Omental fat pad (tissue), 3 donors: ENCODE measurements at regions not wholly inside any gene's neighbourhood (a gene's known extent, or its start where the extent isn't known, plus 50 kb on each side); places are given as distances from the start of the nearest gene placed in this dataset.

Experiments used
- ATAC-seq: fragments of 150-250 bp; one replicate; pipeline ENCODE4 v1.9.1; 2016; ENCODE audit warnings: mild to moderate bottlenecking, moderate library complexity; ENCODE audit not compliant: low FRiP score
- DNase-seq: peaks from one replicate; pipeline ENCODE4 v3.0.0-alpha.2; 2019; ENCODE audit warnings: low spot score
- TF ChIP-seq, protein P1 (sequence below), 3 donors: fragments of 450-650 bp; IDR thresholded peaks; one replicate each; pipeline ENCODE4 v1.5.1; 2016 to 2017; ENCODE audit warnings: antibody characterized with exemption in 3 of 3, mild to moderate bottlenecking in 3 of 3, moderate library complexity in 2 of 3

DNA sequence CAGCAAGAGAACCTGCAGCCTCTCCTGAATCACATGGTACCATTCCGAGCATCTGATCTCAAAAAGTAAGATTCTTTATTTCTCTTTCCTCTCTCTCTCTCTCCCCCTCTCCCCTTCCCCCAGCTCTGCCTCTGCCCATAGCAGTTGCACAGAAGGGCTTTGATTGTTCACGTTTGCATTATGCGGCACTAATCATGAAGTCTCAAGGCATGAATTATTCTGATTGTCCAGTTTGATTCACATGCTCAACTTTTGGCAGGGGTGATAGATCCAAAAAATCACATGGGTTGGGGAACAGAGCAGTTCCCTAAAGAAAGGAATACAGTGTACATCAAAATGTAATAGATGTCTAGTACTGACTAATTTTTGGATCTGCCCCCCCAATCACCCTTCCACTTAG is 380.0 kb upstream of the SOX9 start:
- DNase-seq = no peak
- ATAC-seq = no peak
- TF ChIP-seq, protein P1, sequence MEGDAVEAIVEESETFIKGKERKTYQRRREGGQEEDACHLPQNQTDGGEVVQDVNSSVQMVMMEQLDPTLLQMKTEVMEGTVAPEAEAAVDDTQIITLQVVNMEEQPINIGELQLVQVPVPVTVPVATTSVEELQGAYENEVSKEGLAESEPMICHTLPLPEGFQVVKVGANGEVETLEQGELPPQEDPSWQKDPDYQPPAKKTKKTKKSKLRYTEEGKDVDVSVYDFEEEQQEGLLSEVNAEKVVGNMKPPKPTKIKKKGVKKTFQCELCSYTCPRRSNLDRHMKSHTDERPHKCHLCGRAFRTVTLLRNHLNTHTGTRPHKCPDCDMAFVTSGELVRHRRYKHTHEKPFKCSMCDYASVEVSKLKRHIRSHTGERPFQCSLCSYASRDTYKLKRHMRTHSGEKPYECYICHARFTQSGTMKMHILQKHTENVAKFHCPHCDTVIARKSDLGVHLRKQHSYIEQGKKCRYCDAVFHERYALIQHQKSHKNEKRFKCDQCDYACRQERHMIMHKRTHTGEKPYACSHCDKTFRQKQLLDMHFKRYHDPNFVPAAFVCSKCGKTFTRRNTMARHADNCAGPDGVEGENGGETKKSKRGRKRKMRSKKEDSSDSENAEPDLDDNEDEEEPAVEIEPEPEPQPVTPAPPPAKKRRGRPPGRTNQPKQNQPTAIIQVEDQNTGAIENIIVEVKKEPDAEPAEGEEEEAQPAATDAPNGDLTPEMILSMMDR (IDR thresholded peaks at IDR 0.05) = no peak

GRCh38 chr17:71741836-71742235 is 379.0 kb upstream of the SOX9 start:
- DNase-seq = no peak
- no peak for ATAC-seq
- TF ChIP-seq, protein P1 (IDR thresholded peaks at IDR 0.05) = no peak

- DNase-seq = no peak
- ATAC-seq = no peak
- TF ChIP-seq, protein P1 (IDR thresholded peaks at IDR 0.05) = no peak
These were observed 371.9 kb upstream of the SOX9 start for GRCh38 chr17:71748872-71749271.

- no peak for ATAC-seq
- TF ChIP-seq, protein P1 (IDR thresholded peaks at IDR 0.05) = no peak
- DNase-seq = no peak
These were observed 367.8 kb upstream of the SOX9 start for GRCh38 chr17:71753070-71753469.

DNA sequence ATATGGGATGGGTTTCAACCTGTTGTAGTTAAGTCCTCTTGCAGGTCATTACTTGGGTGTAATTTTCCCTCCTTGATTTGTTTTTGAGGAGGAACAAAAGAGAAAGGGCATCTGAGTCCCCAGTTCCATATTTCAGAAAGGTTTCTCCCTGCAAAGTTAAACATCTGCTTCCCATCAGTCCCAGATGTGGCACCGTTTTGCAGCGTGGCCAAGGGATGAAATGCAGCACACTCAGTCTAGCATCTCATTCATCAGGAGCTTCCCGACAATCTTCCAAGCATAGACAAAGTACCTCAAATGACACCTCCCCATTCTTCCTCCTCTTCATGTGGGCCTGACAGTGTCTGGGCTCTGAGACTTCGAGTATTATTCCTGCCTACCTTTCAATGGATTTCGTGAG is 363.7 kb upstream of the SOX9 start:
- TF ChIP-seq, protein P1 (IDR thresholded peaks at IDR 0.05) = no peak
- ATAC-seq (no peak), DNase-seq (no peak)

DNA sequence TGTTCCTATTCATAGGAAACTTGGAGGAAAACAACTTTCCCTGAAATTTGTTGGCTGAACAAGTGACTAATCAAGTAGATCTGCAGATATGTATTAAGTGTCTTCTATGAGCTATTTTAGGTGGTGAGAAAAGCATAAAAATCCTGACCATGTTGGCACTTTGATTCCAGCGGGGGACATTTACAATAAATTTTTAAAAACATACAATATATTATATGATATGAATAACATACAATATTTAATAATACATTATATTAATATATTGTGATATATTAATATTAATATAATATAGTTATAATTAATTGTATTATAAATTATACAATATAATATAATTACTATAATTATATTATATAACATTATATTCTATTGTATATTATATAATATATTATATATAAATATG is 362.9 kb upstream of the SOX9 start:
- no peak for DNase-seq
- TF ChIP-seq, protein P1 (IDR thresholded peaks at IDR 0.05) = no peak
- no peak for ATAC-seq

GRCh38 chr17:71759422-71760060 is 361.3 kb upstream of the SOX9 start:
- DNase-seq = no peak
- no peak for ATAC-seq
- TF ChIP-seq, protein P1 (IDR thresholded peaks at IDR 0.05) = no peak
